LNCaP clone FGC (cell line): ENCODE measurements at regions not wholly inside any gene's neighbourhood (a gene's known extent, or its start where the extent isn't known, plus 50 kb on each side); places are given as distances from the start of the nearest gene placed in this dataset.
A peak's percentile ranks its signal among the peaks of the same experiment; 100 is the strongest.

Source experiments
- DNase-seq: peaks from one replicate; pipeline ENCODE4 v3.0.0-alpha.2; 2011; ENCODE audit warnings: low read depth
- H3K4me3 ChIP-seq: 2 replicates; pipeline ENCODE4 v1.5.1; 2011; ENCODE audit warnings: mild to moderate bottlenecking, low read depth, low read length, control low read depth
- TF ChIP-seq, protein P1 (sequence below): IDR thresholded peaks from 2 replicates; pipeline ENCODE4 v1.5.1; 2012; ENCODE audit warnings: mild to moderate bottlenecking; ENCODE audit not compliant: control insufficient read depth, insufficient read depth; ENCODE audit errors: extremely low read depth

- H3K4me3 ChIP-seq: no peak overlapping the region
- TF ChIP-seq, protein P1, sequence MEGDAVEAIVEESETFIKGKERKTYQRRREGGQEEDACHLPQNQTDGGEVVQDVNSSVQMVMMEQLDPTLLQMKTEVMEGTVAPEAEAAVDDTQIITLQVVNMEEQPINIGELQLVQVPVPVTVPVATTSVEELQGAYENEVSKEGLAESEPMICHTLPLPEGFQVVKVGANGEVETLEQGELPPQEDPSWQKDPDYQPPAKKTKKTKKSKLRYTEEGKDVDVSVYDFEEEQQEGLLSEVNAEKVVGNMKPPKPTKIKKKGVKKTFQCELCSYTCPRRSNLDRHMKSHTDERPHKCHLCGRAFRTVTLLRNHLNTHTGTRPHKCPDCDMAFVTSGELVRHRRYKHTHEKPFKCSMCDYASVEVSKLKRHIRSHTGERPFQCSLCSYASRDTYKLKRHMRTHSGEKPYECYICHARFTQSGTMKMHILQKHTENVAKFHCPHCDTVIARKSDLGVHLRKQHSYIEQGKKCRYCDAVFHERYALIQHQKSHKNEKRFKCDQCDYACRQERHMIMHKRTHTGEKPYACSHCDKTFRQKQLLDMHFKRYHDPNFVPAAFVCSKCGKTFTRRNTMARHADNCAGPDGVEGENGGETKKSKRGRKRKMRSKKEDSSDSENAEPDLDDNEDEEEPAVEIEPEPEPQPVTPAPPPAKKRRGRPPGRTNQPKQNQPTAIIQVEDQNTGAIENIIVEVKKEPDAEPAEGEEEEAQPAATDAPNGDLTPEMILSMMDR: no peak
- no peak for DNase-seq
These were observed 173.7 kb downstream of the FBXO15 start for GRCh38 chr18:73973972-73974371.

DNA sequence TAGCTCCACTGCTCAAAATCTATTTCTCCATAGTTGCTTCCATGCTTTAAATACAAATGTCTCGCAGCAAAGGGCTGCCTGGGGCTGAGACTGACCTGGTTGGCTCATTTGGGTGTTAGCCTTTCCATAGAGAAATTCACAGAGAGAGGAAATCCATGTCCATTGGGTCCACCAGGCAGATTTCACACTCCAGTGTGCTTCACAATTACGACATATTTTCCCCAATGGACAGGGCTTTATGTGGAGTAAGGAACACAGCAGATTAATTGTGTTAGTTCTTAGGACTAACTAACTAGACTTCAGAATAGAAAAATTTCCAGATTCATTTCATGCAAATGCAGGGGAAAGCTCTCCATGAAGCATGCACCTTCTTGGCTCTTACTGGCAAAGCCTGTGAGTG lies 180.7 kb downstream of the FBXO15 start:
- H3K4me3 ChIP-seq: no peak overlapping the region
- no peak for DNase-seq
- TF ChIP-seq, protein P1: no peak

DNA sequence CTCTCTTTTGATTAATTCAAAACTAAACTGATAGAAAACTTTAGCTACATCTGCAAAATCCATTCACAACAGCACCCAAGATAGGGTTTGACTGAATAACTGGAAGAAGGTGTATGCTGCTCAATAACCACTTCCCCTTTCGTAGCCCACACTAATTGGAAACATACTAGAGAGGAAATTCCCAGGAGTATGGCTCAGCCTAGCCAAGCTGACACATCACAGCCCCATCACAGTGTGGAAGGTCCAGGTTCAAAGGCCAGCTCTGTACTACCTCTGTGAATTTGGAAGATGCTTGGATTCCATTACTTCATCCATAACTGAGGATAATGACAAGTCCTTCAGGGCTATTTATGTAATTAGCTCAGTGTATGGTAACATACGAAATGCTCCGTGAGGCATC lies 185.4 kb downstream of the FBXO15 start:
- TF ChIP-seq, protein P1: no peak
- no peak overlapping the region for H3K4me3 ChIP-seq
- no peak for DNase-seq

DNA sequence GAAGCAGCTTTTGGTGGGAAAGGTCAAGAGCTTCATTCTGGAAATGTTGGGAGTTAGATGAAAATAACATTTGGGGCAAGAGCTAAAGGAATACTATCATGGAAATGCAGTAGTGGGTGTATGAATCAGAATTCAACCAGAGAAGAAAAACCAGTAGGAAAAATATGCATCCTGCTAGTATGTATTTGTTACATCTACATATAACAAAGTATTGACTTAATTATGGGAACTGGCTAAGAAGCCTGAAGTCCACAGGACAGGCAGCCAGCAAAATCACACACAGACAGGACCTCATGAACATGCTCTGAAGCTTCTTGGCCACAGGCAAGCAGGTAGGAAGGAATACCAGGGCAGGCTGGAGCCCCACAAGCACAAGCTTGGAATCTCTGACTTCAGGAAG lies 185.8 kb downstream of the FBXO15 start:
- no peak for DNase-seq
- TF ChIP-seq, protein P1: no peak
- H3K4me3 ChIP-seq: no peak overlapping the region

DNA sequence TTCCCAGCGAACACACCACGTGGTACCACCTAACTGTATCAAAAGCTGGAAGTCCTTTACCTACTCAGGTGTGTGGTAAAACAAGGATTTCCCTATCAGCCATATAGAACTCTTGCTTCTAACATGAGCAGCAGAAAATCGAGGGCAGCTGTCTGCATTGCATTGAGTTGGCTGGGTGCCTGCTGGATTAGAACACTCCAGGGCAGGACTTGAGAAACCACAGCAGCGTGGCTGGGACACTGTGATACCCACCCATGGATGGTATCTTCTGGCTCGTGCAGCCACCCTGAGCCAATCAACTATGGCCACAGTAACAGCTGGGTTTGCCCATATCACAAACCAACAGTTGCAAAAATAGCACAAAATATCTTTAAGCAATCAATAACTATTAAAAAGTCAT lies 188.3 kb downstream of the FBXO15 start:
- TF ChIP-seq, protein P1: no peak
- H3K4me3 ChIP-seq: no peak overlapping the region
- no peak for DNase-seq

- no peak overlapping the region for H3K4me3 ChIP-seq
- no peak for DNase-seq
- TF ChIP-seq, protein P1: no peak
These were observed 193.4 kb downstream of the FBXO15 start for GRCh38 chr18:73954268-73954667.

GRCh38 chr18:73952296-73952946 lies 195.2 kb downstream of the FBXO15 start:
- peak; percentile 3 for DNase-seq
- no peak overlapping the region for H3K4me3 ChIP-seq
- TF ChIP-seq, protein P1: no peak
